Kidney (tissue), 13 donors: ENCODE measurements at regions not wholly inside any gene's neighbourhood (a gene's known extent, or its start where the extent isn't known, plus 50 kb on each side); places are given as distances from the start of the nearest gene placed in this dataset.

Source experiments
- DNase-seq, 5 donors: peaks; one replicate each; pipeline ENCODE4 v3.0.0-alpha.2; 2013 to 2020
- FAIRE-seq: peaks from 2 replicates; lab custom pipeline; 2012; peaks lifted over from hg19 to GRCh38; lab: Jason Lieb, UNC
- H3K27ac ChIP-seq, 2 donors: one replicate each; pipeline ENCODE4 v1.7.0; 2013; ENCODE audit warnings: low read depth in 2 of 2, low read length in 2 of 2, inconsistent platforms in 1 of 2
- H3K27me3 ChIP-seq: one replicate; pipeline ENCODE4 v1.7.1; 2013; ENCODE audit warnings: low read length, inconsistent platforms; ENCODE audit not compliant: control insufficient read depth, insufficient read depth
- H3K36me3 ChIP-seq, 3 donors: one replicate each; pipeline versions ENCODE4 v1.7.0 to v1.7.1; 2013; ENCODE audit warnings: low read length in 3 of 3, control low read depth in 1 of 3, inconsistent platforms in 1 of 3; ENCODE audit not compliant: insufficient read depth in 3 of 3, control insufficient read depth in 2 of 3
- H3K4me1 ChIP-seq, 3 donors: one replicate each; pipeline versions ENCODE4 v1.7.0 to v1.7.1; 2013; ENCODE audit warnings: low read length in 3 of 3, inconsistent platforms in 1 of 3, low read depth in 1 of 3; ENCODE audit not compliant: control insufficient read depth in 2 of 3, insufficient read depth in 2 of 3
- H3K4me3 ChIP-seq, 3 donors: one replicate each; pipeline versions ENCODE4 v1.7.0 to v1.8.1; 2013; ENCODE audit warnings: low read length in 3 of 3, control low read depth in 1 of 3, inconsistent platforms in 1 of 3
- H3K9ac ChIP-seq, 3 donors: one replicate each; pipeline versions ENCODE4 v1.7.0 to v1.7.1; 2013; ENCODE audit warnings: low read length in 3 of 3, control low read depth in 1 of 3, inconsistent platforms in 1 of 3
- H3K9me3 ChIP-seq, 3 donors: one replicate each; pipeline versions ENCODE4 v1.7.0 to v1.7.1; 2013; ENCODE audit warnings: low read length in 3 of 3, control low read depth in 1 of 3, inconsistent platforms in 1 of 3; ENCODE audit not compliant: control insufficient read depth in 2 of 3, insufficient read depth in 1 of 3
- CTCF ChIP-seq: IDR thresholded peaks from 3 replicates; pipeline ENCODE4 v1.5.1; 2012; ENCODE audit warnings: mild to moderate bottlenecking, moderate library complexity, borderline replicate concordance; ENCODE audit not compliant: insufficient read depth; ENCODE audit errors: extremely low read depth
- intact Hi-C: fragments of 100-400 bp; cut with DNase I; formaldehyde crosslinking; loops from one replicate; pipeline ENCODE4 v1.11.1; 2022
- donor health status: control.
- donor health status: control.
- donor health status: control.
- donor health status: control.
- donor health status: control.
- donor health status: DM: yes; HTN: yes; CAD: no.
- donor health status: Normal renal cell carcinoma (clear cell type).

GRCh38 chr15:53034767-53035245, 244.7 kb upstream of the ONECUT1 start:
- TF ChIP-seq CTCF, result no peak
- DNase-seq (no peak), FAIRE-seq (no peak)
- Histone ChIP-seq H3K4me1 (no peaks in the 10 kb centered on the region), H3K4me3 (no peak overlapping the region), H3K27me3 (no peaks in the 10 kb centered on the region), H3K9me3 (no peaks in the 10 kb centered on the region), H3K9ac (no peak overlapping the region), H3K27ac (no peak overlapping the region), H3K36me3 (no peaks in the 10 kb centered on the region)
- intact Hi-C loops, result no loop called here

GRCh38 chr15:53033709-53034108, 243.6 kb upstream of the ONECUT1 start:
- no peaks in the 10 kb centered on the region for H3K27me3 ChIP-seq
- no peaks in the 10 kb centered on the region for H3K4me1 ChIP-seq
- no peak overlapping the region for H3K27ac ChIP-seq
- DNase-seq, result no peak
- no peaks in the 10 kb centered on the region for H3K36me3 ChIP-seq
- no peak overlapping the region for H3K9ac ChIP-seq
- no peaks in the 10 kb centered on the region for H3K9me3 ChIP-seq
- intact Hi-C loops, result no loop called here
- TF ChIP-seq CTCF, result no peak
- FAIRE-seq, result no peak
- H3K4me3 ChIP-seq, result no peak overlapping the region

GRCh38 chr15:53031469-53031868, 241.3 kb upstream of the ONECUT1 start:
- TF ChIP-seq CTCF, result no peak
- Histone ChIP-seq H3K4me1 (no peaks in the 10 kb centered on the region), H3K9me3 (peaks cover 0 to under 1% (median 0%) of the 10 kb centered on the region in 3 donors), H3K4me3 (no peak overlapping the region), H3K27me3 (no peaks in the 10 kb centered on the region), H3K27ac (no peak overlapping the region), H3K36me3 (no peaks in the 10 kb centered on the region), H3K9ac (no peak overlapping the region)
- no peak for FAIRE-seq
- intact Hi-C loops, result no loop called here
- DNase-seq, result no peak

GRCh38 chr15:53022788-53023187, 232.7 kb upstream of the ONECUT1 start:
- Histone ChIP-seq H3K27me3 (no peaks in the 10 kb centered on the region), H3K9ac (no peak overlapping the region), H3K36me3 (no peaks in the 10 kb centered on the region), H3K4me3 (no peak overlapping the region), H3K9me3 (peaks cover 0 to 3% (median 2%) of the 10 kb centered on the region in 3 donors), H3K27ac (no peak overlapping the region), H3K4me1 (no peaks in the 10 kb centered on the region)
- FAIRE-seq (no peak), DNase-seq (no peak)
- no peak for TF ChIP-seq CTCF
- intact Hi-C loops, result no loop called here
